NCI-H2029 treated with DMSO at 0.1 percent for 48 hours (cell line): ENCODE measurements at regions not wholly inside any gene's neighbourhood (a gene's known extent, or its start where the extent isn't known, plus 50 kb on each side); places are given as distances from the start of the nearest gene placed in this dataset.

Source experiments
- DNase-seq: peaks from one replicate; lab custom pipeline; 2025; lab: John Stamatoyannopoulos, UW

DNA sequence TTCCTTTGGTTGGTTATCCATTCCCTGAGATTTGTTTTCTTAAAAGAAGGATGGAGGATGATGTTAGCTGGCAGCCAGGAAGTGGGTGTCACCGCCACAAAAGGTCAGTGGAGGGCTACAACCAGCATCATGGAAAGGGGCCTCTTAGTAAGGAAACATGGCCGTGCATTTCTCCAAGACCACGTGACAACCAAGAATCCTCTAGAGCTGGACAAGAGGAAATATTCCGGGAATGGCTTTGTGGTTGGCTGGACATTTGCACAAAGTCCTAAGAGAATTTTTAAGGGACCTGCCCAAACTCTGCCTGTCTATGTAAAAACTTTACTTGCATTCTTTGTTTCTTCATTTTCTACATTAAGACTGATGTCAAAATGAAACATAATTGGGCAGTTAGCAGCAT lies 399.9 kb upstream of the MARCKS start:
- no peak for DNase-seq

DNA sequence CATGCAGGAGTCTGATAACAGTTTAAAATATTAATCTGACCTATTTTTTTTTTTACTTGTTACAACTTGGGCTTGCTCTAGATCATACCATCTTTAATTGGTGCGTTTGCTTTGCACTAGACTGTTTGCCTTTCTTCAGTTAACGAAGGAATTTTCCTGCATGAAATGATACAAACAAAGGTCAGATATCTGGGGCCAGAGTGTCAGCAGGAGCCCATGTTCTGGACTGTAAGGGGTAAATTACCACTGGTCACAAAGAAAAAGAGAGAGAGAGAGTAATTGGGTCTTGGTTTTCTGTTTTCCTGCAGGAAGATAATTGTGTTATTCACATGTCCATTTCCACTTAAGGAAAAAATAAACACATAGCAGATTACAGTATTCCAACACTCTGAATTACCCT lies 399.4 kb upstream of the MARCKS start:
- peak; percentile 40 for DNase-seq

- DNase-seq, result peak; percentile 40
Observed at GRCh38 chr6:113458368-113459010, 398.7 kb upstream of the MARCKS start.

GRCh38 chr6:113461153-113461932 lies 395.8 kb upstream of the MARCKS start:
- DNase-seq, result no peak

DNA sequence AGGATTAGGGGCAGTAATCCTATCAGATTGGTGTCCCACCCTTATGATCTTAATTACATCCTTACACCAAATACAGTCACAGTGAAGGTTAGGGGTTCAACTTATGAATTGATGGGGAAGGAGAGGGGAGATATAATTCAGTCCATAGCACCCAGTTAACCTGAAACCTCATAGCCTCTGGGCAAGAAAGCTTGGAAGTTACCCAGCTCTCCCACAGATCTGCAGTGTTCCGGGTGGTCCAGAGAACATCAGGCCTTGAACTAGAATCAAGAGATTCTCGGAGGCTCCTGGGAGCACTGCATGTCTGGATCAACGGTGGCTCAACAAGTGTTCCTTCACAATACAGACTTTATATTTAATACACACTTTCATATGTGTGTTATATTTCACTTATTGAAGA lies 392.6 kb upstream of the MARCKS start:
- no peak for DNase-seq

DNA sequence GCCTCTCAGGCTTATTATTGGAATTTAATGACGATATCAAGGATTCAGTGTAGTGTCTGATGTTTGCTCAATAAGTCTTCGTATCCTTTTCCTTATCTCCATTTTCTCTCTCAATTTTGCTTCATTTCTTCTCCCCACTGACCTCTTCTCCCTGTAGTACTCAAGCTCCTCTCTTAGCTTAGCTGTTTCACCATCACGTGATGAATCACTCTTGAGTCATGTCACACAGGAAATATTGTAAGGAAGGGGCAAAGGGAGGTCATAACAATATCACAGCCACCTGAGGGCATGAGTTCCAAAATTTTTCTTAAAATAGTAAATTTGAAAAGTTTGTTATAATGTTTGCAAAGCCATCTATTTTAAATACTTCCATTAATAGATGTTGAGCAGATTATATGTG lies 392.2 kb upstream of the MARCKS start:
- DNase-seq, result no peak

GRCh38 chr6:113466526-113466925 lies 390.6 kb upstream of the MARCKS start:
- DNase-seq, result no peak

DNA sequence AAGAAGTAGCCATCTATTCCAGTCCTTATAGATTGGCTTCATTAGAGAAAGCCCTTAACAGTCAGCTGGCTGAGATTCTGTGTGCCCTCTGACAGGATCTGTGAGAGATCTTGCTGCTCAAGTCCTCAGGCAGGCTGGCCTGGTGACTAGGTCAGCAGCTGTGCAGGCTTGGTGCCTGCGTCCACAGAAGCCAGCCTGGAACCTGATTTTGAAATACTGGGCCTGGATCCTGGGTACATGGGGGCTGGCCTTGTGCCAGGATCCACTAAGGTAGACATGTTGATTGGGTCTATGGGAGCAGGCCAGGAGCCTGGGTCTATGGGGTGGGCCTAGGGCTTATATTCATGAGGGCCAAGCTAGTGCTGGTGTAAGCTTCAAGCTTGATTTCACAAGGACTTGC lies 381.8 kb upstream of the MARCKS start:
- no peak for DNase-seq

DNA sequence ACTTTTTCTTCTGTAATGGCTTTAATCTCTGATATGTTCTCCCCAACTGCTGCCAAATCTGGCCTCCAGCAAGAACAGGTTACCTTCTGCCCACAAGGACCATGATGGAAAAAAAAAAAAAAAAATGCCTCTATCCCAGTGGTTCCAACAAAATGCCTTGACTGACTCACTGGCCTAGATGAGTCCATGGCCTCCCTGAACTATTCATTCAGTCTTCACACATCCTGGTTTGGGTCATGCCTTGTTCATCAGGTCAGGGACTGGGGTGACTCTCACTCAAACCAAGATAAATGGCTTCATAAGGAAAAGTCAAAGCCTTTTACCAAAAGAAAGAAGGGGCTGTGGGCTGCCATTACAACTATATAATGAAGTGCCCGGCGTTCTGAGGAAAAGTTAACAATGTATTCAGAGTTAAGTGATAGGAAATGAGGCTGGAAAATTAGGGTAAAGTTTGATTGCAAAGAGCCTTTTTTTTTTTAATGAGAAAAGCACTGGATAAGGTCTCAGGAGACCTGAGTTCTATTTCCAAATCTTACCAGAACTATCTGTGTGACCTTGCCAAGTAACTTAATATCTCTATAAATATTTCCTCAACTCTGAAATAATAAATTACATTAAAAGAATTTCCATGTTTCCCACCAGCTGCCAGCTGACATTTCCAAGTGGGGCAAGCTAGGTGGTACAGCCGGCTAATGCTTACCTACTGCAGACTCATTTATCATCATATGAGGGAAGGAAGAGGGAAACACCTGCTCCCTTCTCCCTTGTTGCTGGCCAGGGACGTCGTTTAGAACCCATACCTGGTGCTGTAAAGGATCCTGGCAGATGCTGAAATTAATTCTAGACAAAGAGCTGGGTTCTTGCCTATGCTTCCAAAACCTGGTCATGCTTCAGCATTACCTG lies 380.0 kb upstream of the MARCKS start:
- DNase-seq, result no peak

DNA sequence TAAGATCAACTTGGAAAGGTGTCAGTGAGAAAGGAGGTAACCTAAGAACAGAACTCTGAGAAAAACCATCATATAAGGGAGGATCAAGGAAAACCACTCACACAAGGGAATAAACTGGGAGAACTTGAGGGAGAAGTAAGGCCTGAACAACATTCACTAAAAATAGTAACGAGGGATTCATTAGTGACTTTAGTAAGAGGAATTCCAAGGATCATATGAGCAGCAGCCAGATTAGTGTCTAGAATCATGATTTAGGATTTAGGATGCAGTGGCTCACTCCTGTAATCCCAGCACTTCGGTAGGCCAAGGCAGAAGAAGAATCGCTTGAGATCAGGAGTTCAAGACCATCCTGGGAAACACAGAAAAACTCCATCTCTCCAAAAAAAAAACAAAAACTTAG lies 376.5 kb upstream of the MARCKS start:
- no peak for DNase-seq

- DNase-seq, result no peak
Observed at GRCh38 chr6:113481458-113481857, 375.7 kb upstream of the MARCKS start.

DNA sequence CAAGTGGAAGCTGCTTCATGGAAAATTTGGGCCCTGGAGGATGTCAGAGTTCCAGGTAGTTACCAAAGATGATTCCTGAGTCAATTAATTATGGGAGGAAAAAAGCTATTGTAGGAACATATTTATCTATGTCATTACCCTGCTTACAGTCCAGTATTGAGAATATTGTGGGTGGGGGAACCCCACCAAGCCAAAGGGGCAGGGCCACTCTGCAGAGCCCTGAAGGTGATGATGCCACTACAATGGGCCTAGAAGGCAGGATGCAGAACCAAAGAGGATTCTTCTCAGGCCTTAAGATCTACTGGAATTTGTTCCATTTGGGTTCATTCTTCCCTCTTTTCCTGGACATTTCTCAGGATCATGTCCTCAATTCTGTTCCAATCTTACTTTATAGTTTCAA lies 375.2 kb upstream of the MARCKS start:
- no peak for DNase-seq

DNA sequence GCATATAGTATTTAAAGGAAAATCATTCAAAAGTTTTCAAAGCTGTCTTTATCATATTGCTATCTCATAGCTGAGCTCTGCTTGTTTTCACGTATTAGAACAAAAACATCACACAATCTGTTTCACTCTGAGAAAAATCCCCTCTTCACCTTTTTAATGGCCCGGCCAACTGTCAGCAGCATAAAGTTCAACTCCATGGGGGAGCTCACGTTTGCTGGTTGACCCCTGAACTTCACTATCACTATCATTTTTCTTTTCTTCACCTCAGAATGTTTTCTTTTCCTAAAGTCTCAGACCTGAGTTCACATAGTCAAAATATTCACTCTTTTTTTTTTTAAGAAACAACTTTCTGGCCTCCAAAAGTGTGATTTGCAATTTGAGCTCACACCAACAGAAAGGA lies 374.4 kb upstream of the MARCKS start:
- no peak for DNase-seq

- DNase-seq, result no peak
Observed at GRCh38 chr6:113486199-113486598, 370.9 kb upstream of the MARCKS start.

DNA sequence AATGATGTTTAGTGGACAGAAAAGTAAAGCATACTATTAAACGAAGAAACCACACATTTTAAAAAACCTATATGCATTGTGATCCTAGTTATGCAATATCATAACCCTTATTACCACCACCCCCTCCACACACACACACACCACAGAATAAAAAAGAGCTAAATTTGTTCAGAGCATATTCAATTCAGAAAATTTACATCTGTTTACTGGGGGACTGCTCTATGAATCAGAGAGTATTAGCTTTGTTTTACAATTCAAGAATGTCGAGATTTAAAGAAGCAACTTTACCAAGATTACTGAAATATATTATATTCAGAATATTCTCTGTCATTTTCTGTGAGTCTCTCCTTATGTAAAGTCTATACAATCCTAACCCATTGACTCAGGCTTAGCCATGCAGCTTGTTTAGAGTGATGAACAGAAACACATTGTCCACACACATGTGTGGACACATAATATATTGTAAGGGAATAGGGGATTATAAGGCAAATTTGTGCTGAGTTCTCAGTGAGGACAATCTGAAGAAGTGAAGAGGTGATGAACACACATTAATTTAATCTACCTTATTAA lies 369.6 kb upstream of the MARCKS start:
- no peak for DNase-seq

DNA sequence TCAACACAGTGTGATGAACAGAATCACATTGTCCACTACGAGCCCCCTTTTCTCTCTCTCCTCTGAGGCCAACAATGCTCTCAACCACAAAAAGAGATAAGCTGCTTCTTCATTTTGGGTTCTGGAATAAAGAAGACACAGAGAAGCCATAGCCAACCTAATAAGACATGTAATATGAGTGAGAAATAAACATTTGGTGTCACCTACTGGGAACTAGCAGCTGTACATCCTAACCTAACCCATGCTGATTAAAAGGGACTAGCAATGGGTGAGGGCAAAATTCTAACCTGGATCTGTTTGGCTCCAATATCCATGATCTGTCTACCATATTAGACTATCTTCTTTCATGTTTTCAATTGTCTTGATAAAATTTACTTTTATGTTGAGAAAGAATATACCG lies 369.1 kb upstream of the MARCKS start:
- DNase-seq, result no peak

GRCh38 chr6:113488812-113489685 lies 368.1 kb upstream of the MARCKS start:
- DNase-seq, result no peak

GRCh38 chr6:113489952-113490746 lies 367.0 kb upstream of the MARCKS start:
- DNase-seq, result no peak

DNA sequence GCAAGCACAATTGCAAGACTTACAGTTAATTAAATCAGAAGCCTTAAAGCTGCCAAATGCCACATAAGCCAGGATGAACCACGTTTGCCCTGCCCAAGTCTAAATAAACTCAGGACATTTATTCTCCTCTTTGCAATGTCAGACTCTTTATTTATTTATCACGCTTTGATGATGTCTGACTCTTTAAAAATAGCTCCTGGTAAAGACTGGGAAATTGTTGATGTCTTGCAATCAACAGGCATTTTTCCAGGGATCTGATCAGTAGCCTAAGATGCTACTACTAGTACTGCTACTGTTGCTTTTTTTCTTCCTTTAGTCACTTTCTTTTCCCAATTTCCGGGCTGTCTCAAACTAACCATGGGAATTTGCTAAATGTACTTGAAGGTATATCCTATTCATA lies 365.8 kb upstream of the MARCKS start:
- DNase-seq, result no peak

GRCh38 chr6:113493991-113494390 lies 363.2 kb upstream of the MARCKS start:
- no peak for DNase-seq

DNA sequence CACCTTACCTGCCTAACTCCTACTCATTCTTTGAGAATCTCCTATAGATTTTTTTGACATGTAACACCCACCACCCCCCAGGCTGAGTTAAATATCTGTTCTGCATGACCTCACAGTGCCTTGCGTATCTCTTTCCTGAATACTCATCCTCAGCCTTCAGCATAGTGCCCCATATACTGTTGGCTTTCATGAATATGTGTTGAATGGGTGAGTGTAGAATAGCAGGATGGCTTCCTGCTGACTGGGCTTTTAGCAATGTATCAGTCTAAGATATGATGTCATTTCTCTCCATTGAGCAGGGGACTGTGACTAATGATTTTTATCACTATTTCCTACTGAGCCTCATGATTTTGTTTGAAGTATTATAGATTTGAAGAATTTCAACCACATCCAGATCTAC lies 361.6 kb upstream of the MARCKS start:
- DNase-seq, result no peak
